ENCODE measurements at regions not wholly inside any gene's neighbourhood (a gene's known extent, or its start where the extent isn't known, plus 50 kb on each side); places are given as distances from the start of the nearest gene placed in this dataset.

DNA sequence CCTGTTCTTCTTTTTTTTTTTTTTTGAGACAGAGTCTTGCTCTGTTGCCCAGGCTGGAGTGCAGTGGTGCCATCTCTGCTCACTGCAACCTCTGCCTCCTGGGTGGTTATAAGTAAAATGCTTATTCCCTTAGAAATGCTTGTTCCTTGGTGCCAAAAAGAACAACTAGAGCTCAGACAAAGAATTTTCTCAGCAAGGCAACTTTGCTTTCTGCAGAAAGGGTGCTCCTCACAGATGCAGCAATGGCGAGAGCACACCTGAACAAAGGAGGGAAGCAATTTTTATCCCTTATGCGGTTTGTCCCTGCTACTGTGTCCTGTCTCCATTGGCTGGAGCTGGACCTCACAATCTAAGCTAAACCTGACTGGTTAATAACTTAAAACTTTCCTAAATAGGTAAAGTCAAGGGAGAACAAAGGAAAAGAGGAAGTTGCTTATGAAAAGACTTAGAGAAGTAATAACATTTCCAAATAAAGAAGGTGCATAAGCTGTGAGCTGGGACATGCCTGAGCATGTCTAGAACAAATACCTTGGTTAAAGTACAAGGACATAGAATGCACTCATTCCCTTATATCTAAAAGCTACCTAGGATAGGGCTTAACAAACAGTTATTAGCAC is 90.0 kb upstream of the PRR5 start:
- FAIRE-seq = no peak
- Histone ChIP-seq H3K9ac (ENCODE audit: insufficient read depth in 1 of 2, low read depth in 2 of 2, low read length in 2 of 2) (no peak overlapping the region), H3K36me3 (ENCODE audit: control insufficient read depth, insufficient read depth, low read length) (no peaks in the 10 kb centered on the region), H3K9me1 (ENCODE audit: control insufficient read depth, insufficient read depth, low read length) (no peaks in the 10 kb centered on the region), H4K20me1 (replicated peaks; ENCODE audit: control insufficient read depth, insufficient read depth, low read length) (no peaks in the 10 kb centered on the region), H3K4me2 (ENCODE audit: insufficient read depth, low read length) (no peak overlapping the region), H3K27ac (ENCODE audit: extremely low read depth, low read depth, low read length) (no peak overlapping the region), H2AFZ (ENCODE audit: low read depth, low read length) (no peak overlapping the region), H3K4me1 (replicated peaks in 1 of 2; ENCODE audit: control insufficient read depth in 2 of 2, insufficient read depth in 2 of 2, low read length in 2 of 2) (peaks cover 0 to 3% of the 10 kb centered on the region in 2 experiments; a peak in 2 of 5 replicates), H3K79me2 (ENCODE audit: control insufficient read depth, insufficient read depth, low read length) (no peaks in the 10 kb centered on the region), H3K9me3 (replicated peaks; ENCODE audit: control insufficient read depth, insufficient read depth, low read depth, low read length) (no peaks in the 10 kb centered on the region), H3K4me3 (no peak overlapping the region), H3K27me3 (ENCODE audit: control insufficient read depth in 2 of 2, insufficient read depth in 2 of 2, low read length in 2 of 2) (peaks cover 0 to 22% of the 10 kb centered on the region in 2 experiments; a peak in 2 of 5 replicates)
- CTCF ChIA-PET (ENCODE audit: low intra/inter-chr PET ratio) = no interaction called here
- POLR2A ChIA-PET = no interaction called here
- no TSS peak for BruUV-seq (replicated peaks)
- no peak for ATAC-seq
- WGBS (ENCODE audit: insufficient coverage, low coverage, missing lambda C conversion rate) = 0% methylated on average over 2 of the region's 2 CpGs
- no peak for DNase-seq (ENCODE audit: extremely low read depth in 1 of 4, low spot score in 3 of 4)
- intact Hi-C loops (cut with micrococcal nuclease) (no loop called here), in situ Hi-C loops (cut with MboI) (no loop called here)
- TF ChIP-seq TRIM28 (IDR thresholded peaks at IDR 0.05) = 0 out of 2 replicates have a peak, but pooled peaks have one; percentile 75
- TF ChIP-seq CBX5 (IDR thresholded peaks at IDR 0.05; ENCODE audit: borderline replicate concordance, low read depth) = peak; percentile 71; the same call in 1 of the 2 replicates
- no peak for TF ChIP-seq OTX1 (CRISPR knock-in tag; IDR thresholded peaks at IDR 0.05)
- TF ChIP-seq ZNF583 (CRISPR knock-in tag; IDR thresholded peaks at IDR 0.05) = no peak
- TF ChIP-seq CBX3 (IDR thresholded peaks at IDR 0.05; ENCODE audit: borderline replicate concordance in 1 of 2, low read length in 2 of 2) = peak in 1 of 2 experiments; percentile 61; a peak in 1 of 3 replicates
- TF ChIP-seq ZNF561 (CRISPR knock-in tag; conservative IDR thresholded peaks at IDR 0.05) = peak; percentile 68; the same call in 1 of the 2 replicates
- TF ChIP-seq, protein P1, sequence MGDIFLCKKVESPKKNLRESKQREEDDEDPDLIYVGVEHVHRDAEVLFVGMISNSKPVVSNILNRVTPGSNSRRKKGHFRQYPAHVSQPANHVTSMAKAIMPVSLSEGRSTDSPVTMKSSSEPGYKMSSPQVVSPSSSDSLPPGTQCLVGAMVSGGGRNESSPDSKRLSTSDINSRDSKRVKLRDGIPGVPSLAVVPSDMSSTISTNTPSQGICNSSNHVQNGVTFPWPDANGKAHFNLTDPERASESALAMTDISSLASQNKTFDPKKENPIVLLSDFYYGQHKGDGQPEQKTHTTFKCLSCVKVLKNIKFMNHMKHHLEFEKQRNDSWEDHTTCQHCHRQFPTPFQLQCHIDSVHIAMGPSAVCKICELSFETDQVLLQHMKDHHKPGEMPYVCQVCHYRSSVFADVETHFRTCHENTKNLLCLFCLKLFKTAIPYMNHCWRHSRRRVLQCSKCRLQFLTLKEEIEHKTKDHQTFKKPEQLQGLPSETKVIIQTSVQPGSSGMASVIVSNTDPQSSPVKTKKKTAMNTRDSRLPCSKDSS (IDR thresholded peaks at IDR 0.05; ENCODE audit: low read depth, partially characterized antibody) = peak; percentile 85

Measured in K562 (cell line).